HG03064 (cell line): ENCODE measurements at regions not wholly inside any gene's neighbourhood (a gene's known extent, or its start where the extent isn't known, plus 50 kb on each side); places are given as distances from the start of the nearest gene placed in this dataset.
"Not testable (repeated sequence)": the region's sequence is repeated elsewhere in the genome, so short reads cannot be mapped to it uniquely, and the experiment has no call there.

Experiments used
- ATAC-seq: cut with Tn5 transposase; IDR thresholded peaks from one replicate; pipeline ENCODE4 v1.9.1; 2021; ENCODE audit warnings: low read depth; ENCODE audit not compliant: unreplicated experiment

DNA sequence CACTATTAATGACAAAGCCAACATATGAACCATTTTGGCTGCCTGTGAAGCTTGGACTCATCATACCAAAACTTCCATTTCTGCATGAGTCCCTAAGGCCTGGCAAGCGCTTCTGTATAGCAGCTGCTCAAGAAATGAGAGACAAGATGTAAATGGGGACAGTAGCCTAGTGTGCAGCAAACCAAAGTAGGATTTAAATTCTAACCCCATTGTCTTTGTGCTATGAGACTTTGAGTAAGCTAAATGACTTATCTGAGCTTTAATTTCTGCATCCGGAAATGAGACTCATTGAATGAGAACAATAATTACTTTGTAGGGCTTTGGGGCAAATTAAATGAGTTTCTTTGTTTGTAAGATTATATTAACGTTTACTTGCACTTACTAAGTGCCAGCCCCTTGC, 536.4 kb upstream of the CDH7 start:
- no peak for ATAC-seq

DNA sequence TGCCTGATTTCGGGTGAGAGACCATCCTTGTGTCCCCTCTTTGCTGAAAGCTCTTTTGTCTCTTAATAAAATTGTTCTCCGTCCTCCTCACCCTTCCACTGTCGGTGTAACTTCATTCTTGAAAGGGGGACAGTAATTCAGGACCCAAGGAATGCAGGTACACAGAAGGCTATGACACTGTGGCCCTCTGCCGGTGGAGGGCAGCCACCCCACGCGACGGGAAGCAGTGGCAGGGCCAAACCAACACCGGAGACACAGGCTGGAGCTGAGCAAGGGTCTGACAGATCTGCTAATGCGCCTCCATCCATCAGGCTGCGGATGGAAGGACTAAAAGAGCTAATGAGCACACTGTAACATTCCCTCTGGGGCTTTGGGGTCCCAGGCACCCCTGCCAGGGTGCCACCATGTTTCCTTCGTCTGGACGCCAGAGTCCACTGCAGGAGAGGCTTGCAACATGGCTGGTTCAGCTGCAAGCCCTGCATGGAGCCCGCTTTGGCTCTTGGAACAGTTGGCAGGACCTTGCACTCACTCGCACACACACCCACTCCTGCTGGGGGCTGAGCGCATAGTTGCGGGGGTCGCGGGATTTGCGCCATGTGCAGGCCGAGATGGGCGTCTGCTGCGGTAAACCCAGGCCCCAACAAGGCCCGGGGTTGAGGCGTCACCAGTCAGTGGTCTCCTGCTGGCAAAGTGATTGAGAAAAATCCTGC, 544.1 kb upstream of the CDH7 start:
- no peak for ATAC-seq

DNA sequence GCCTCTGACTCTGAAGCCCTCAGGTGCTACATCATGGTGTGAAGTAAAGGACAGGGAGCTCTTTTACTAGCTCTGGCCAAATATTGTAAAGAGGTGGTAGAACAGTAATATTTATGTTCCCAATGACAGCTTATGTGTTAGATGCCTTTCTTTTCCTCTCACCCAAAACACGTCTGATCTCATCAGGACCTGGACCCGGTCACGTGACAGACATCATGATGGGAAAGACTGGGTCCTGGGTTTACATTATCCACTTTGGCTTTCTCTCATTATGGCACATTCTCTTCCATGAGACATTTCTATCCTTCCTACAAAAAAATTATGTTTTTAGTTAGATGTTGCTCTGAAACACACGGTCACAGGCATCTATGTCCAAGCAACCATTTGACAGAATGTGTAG, 548.7 kb upstream of the CDH7 start:
- ATAC-seq, result no peak

DNA sequence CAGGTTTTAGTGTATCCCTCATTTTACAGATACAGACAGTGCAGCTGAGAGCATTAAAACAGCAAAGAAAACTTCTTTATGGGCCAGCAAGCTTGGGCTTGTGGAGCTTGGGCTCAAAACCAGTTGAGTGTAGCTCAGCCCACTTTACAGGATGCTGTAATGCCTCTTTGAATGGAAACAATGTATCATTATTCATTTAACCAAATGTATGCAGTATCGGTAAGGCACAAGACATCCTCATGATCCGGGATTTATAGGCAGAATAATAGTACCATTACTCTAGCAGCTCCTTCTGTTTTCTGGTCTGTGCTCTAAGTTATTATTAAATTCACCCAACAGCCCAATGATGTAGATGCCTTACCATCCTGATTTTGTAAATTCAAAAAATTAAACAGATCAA, 575.1 kb upstream of the CDH7 start:
- ATAC-seq, result no peak

DNA sequence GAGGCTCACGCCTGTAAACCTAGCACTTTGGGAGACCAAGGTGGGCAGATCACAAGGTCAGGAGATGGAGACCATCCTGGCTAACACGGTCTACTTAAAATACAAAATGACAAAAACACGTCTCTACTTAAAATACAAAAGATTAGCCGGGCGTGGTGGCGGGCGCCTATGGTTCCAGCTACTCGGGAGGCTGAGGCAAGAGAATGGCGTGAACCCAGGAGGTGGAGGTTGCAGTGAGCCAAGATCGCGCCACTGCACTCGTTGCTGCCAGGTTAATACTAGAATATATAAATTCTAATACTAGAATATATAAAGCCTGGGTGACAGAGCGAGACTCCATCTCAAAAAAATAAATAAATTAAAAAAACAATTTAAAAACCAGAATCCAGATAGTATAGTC, 588.7 kb upstream of the CDH7 start:
- ATAC-seq, result not testable (repeated sequence)

DNA sequence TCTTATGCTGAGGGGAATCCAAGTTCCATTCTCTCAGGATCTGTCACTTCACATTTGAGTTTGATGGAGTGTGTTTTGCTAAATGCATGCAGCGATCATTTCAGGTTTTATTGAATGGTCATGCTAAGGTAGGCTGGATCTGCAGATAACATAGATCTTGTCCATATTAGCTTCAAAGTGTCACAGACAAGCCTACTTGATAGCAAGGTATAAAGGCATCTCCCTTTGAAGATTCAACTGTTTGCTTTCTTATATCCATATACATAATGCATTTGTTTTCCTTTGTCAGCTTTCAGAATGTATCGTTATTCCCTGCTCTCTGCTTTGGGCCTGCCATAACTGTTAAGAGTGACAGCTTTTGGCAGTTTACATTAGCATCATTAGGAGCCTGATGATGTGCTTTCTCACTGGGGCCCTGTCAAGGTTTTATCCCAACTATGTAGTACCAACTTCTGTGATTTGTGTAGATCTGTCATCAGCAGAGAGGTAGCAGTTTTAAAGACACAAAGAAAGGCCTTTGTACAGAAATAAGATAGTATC, 604.3 kb upstream of the CDH7 start:
- ATAC-seq, result no peak

DNA sequence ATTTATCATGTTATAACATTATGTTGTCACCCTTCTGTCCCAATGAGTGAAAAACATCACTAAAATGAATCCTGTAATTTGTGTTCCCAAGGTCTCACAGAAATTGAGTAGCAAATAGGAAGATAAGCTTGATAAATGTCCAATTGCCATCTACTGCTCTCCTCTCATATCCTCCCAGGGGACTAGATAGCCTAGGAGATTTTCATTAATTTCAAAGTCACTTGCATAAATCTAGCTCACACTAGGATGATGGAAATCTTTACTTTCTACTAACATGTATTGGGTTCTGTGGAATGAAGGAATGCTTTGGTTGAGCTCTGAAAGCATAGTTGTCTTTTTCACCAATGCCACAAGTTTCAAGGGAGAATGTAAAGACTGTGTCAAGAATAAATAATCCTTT, 605.5 kb upstream of the CDH7 start:
- no peak for ATAC-seq

DNA sequence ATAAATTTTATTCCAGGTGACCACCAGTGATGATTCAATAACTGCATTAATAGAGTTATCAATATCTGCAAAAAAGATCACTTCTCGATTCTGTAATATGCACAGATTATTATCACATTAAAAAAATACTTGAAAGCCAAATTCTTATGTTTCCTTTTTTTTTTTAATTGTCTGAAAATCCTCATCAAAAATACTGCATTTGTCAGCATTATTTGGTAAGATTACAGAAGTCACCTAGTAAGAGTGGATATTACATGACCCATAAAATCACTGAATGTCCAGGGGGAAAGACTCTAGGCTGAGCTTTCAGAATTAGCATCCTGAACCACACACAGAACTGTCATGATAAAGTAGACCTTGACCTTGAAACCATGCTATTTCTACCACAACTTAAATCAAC, 617.2 kb upstream of the CDH7 start:
- ATAC-seq, result no peak

DNA sequence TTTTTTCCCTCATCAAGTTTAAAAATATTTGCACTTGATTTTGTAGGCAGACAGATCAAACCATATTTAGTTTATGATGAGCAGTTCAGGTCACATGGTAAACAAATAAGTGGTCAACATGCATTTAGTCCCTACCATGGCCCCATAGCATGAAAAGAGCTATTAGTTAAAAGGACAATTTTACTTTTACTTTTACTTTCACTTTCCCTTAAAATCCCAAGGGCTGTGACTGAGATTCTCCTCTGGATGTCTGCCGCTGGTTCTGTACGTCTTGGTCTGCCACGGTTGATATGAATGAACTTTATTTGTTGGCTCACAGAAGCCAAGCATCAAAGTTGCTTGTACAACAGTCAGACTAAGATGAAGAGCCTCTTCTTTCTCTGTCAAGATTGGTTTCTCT, 626.2 kb upstream of the CDH7 start:
- no peak for ATAC-seq

DNA sequence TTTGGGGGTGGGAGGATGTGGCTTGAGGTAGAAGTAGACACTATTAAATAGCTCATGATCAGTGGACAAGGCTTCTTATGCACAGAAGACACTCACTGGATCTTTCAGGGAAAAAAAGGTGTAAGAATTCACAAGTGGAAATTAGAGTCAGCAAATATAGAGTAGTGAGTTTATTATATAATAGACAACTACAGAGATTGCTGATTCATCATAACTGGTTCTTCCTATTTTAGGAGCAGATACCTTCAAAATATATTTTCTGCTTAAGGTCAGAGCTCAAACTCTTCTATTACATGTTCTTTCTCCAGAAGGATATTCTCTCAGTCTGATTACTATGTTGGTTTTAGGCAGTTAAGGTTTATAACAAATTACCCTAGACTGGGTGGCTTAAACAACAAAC, 646.9 kb upstream of the CDH7 start:
- ATAC-seq, result no peak

DNA sequence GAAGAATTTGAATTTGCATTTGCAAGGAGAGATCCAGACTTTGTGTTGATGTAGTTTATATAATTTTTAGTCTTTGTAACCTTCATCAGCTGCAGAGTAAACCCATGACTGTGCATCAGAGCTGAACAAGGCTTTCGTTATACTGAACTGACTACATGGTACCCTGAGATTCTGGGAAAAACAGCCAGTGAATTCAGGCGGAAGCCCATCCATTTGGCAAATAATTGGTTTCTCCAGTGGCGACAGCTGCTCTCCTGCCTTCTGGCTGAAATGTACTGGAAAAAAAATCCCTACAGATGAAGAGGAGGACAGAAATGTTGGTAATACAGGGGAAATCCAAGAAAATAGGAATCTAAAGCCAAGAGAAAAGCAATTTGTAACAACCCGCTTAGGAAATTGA, 657.5 kb upstream of the CDH7 start:
- no peak for ATAC-seq

DNA sequence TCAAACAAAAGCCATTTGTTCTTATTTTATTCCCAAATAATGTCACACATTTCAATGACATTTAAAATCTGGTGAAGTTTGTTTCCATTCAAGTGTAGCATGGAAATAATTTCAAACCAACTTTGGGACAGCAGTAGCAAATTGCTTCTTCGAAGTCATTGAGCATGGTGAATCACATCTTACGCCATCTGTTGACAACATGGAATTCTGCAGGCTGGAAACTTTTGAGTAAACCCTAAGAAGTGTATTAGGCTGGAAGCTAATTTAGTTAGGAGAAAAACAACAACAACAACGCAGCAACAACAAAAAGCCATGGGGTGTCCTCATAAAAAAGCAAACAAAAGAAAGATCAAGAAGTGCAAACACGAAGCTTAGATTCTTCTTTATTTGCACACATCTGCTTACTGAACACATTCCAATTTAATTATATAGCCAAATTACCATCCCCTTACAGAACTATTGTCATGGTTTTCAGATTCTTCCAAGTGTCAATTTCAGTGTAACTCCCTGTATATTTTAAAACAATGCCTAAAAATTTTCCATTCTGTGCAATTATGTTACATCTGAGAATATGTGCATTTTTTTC, 659.0 kb upstream of the CDH7 start:
- ATAC-seq, result no peak

DNA sequence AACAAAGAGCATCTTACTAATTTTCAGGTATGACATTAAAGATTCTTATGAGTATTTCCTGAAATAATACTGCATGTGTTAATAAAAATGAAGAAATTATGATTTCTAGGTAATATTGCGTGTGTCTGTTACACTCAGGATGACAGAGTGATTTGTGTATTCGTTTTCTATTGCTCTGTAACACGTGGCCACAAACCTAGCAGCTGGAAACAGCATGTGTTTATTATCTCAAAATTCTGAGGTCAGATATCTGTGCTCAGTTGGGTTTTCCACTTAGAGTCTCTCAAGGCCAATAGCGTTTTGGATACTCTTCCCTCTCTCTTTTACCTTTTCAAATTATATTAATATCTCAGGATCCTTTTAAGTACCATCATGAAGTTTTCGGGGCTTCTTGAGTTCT, 667.9 kb upstream of the CDH7 start:
- ATAC-seq, result no peak

DNA sequence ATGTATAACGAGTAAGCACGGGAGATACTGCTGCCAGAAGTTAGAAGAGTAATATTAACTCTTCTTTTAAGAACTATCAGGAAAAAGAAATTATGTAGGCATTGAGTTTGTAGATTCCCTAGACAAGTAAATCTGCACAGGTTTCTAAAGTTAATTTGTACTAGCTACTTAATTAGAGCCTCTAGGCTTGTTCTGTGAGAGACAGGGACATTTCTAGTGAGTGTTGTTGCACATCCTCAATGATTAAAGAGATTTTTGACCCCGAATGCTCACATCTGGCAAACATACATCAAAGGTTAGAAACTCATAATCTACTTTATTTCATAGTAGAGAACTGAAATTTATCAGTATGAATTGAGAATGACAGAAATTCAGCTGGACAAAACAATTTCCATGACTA, 669.0 kb upstream of the CDH7 start:
- no peak for ATAC-seq

DNA sequence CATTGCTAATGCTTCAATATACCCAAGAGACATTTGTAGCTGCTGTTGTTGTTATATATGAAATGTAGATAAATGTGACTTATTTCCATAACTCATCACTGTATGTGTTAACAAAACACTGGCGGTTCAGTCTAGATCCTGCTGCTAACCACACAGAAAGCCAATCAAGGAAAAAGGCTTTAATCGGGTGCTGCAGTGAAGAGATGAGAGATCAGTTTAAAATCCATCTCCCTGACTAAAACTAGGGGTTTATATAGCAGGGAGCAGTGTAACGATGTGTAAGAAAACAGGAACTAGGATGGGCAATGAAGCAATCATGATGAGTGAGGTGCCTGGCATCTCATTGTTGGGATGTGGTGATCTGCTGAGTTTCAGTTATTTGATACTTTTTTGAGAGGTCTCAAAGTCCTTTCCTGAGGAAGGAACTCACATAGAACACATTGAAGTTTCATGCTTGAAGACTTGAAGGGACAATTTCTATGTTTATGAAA, 677.7 kb upstream of the CDH7 start:
- ATAC-seq, result no peak

DNA sequence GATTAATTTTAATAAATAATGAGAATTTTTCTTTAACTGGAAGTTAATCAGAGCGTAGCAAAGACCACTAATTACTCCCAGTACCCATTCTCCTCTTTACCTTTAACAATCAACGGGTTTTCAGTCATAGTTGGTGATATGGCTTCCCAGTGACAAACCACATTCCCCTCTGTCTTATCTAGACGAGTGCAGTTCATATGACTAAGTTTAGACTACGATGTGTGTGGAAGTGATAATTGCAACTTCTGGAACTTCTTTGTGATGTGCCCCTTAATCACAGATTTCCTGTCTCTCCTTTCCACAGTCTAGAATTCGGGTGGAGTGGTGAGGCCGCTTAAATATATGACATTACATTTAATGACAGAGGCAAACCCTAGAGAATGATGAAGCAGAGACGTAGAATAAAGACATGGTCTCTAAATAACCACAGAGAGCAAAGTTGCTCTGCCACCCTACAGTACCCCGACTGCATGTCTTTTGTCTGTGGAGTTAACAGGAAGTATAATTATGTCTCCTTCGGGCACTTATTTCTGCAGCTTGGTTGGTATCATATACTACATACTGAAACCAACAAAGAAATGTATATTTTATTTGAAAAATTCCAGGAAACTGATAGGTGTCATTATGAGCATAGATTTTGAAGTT, 693.3 kb upstream of the CDH7 start:
- no peak for ATAC-seq

DNA sequence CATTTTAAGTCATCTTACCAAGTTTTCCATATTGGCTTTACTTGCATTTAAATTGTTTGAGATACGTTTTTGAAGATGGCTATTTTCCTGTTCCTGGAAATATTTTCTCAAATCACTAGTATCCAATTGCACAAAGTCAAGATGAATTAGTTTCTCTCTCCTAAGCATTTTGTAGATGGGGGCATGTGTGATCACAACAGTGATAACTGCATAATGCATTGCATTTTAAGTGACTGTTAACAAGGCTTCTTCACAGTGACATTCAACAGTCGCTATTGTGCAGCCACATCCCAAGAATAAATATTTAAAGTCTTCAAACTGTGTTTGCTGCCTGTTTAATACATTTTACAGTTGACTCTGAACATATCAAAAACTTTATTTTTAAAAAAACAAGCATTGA, 694.2 kb upstream of the CDH7 start:
- ATAC-seq, result no peak

DNA sequence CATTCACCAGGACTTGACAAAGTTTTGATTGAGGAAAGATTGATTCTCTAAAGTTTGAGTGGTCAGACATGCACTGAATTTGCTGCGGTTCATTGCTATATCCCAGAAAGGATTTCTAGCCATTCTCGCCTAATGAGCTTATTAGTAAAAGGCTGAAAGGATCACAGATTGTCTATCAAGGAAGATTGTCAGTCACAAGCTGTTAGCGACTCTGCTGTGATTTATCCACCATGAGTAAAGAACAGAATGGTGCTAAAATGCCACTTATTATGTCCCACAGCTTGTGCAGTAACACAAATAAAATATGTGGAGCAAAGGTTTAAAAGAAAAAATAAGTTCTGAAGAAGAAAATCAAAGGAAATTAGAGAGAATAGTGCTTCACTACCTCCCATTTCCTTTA, 701.2 kb upstream of the CDH7 start:
- no peak for ATAC-seq

DNA sequence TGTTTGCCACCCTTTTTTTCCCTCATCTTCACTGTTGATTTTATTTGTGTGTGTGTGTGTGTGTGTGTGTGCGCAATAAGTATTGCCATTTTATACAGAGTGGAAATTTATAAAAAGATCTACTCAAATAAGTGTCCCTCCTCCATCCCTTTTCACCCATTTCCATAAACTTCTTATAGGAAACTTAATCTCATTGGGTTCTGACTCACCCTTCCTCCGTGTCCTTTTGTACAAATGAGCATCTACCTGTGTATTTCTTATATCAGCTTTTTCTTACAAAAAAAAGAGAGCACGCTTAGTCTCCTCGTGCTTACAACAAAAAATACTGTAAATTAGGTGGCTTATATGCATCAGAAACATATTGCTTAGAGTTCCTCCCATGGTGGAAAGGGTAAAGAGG, 711.2 kb upstream of the CDH7 start:
- ATAC-seq, result no peak

DNA sequence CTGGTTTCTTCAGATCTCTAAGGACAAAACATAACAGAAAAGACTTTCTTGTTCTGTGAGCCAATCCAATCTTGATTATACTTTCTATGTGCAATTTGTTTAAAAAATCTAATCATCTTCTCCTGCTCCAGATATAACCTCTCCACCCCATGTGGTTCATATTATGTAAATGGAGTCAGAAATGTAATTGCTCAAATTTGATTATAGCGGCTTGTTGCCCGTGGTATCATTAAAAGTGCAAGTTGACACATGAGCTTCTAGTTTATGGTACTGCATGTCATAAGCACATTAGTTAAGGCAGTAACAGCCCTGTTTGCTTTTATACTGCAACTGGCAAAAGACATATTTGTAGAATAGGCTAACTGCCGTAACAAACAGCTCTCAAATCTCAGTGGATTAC, 715.1 kb upstream of the CDH7 start:
- no peak for ATAC-seq

DNA sequence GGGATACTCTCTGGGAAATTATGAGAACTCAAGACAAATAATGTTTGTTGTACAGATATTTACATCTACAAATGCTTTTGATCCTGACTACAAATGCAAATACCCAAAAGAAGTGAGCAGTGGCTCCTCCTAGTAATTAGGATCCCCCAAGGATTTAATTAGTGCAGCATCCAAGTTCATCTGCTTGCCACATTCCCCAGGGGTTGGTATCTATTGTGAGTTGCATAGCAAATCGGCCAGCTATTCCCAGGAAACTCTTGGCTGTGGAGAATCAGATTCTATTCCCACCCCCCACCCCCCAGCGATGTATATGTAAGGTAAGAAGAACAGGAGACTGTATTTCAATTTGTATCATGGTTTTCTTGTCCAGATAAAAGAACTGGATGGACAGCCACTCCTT, 725.1 kb upstream of the CDH7 start:
- no peak for ATAC-seq

DNA sequence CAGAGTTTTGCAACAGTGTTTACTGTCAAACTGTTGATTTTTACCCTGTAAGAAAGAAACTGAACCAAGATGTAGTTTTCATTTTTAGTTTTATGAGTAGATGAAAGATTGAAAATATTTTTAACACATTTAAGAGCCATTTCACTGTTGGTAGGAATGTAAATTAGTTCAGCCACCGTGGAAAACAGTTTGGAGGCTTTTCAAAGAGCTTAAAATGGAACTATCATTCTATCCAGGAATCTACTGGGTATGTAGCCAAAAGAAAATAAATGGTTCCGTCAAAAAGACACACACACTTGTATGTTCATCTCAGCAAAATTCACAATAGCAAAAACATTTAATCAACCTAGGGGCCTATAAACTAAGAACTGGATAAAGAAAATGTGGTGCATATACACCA, 729.8 kb upstream of the CDH7 start:
- no peak for ATAC-seq
